Stimulated activated CD4-positive, alpha-beta T cell treated with anti-CD3 and anti-CD28 coated beads, Interleukin-15, amount 100 ng/mL, for 1 hour (primary cell): ENCODE measurements at regions not wholly inside any gene's neighbourhood (a gene's known extent, or its start where the extent isn't known, plus 50 kb on each side); places are given as distances from the start of the nearest gene placed in this dataset.
"Not testable (repeated sequence)": the region's sequence is repeated elsewhere in the genome, so short reads cannot be mapped to it uniquely, and the experiment has no call there.

ENCODE experiments used
- DNase-seq, 2 donors: peaks; one replicate each; pipeline ENCODE4 v3.0.0-alpha.2; 2020; ENCODE audit warnings: low read depth in 1 of 2, low spot score in 1 of 2

DNA sequence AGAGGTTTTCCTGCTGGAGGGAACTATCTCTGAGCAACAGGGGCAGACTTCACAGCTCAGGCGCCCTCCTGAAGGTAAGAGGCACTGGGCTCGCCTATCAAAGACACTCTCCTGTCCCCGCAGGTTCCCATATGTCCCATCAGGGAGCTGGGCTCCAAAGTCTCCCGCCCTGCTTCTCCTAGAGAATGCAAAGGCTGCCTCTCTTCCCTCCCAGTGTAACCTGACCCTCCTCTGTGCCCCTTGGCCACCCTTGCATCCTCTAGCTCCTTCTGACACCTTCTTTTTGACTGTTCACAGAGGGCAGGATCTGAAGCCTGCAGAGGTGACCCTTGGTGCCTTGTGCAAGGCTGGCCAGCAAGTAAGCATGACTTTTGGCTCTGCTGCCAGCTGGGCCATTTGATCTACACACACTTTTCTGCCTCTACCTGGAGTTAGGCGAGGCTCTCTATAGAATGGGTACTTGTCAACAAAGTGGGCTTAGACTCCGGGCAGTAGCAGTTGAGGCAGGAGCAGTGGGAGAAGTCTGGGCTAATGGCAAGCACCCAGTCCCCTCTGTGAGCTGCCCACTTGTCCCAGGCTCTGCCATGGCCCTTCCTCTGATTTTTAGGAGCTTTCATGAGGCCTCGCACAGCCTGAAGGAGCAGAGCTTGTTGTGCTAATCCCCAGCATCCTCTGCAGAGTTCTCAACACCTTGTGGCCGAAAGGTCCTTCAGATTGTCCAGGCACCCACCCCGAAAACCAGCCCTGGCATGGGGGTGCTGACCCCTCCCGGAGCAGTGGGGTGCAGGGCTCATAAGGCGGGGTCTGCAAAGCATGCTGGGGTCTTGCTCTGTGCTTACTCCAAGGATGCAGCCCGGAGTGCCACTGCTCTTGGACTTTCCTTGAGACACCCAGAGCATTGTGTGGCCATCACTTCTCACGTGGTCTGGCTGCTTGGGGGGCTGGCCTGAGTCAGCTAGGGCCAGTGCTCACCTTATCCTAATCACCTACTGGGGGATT is 122.9 kb downstream of the METRNL start:
- no peak for DNase-seq

DNA sequence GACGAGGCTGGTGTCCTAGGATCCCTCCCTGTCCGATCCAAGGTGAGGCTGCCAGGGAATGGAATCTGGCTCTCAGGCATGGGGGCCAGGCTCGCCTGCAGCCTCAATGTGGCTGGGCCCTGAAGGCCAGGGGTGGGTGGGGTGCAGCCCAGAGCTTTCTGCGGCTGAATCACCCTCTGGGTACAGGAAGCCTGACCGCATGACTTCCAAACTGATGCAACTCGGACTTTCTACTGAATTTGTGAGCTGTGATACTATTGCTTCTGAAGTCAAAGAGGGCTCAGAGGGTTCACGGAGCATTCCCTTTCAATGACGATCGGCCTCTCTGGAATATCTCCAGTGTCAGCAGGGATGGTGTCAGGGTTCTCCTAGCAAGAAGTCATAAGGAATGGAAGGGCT is 123.7 kb downstream of the METRNL start:
- no peak for DNase-seq

DNA sequence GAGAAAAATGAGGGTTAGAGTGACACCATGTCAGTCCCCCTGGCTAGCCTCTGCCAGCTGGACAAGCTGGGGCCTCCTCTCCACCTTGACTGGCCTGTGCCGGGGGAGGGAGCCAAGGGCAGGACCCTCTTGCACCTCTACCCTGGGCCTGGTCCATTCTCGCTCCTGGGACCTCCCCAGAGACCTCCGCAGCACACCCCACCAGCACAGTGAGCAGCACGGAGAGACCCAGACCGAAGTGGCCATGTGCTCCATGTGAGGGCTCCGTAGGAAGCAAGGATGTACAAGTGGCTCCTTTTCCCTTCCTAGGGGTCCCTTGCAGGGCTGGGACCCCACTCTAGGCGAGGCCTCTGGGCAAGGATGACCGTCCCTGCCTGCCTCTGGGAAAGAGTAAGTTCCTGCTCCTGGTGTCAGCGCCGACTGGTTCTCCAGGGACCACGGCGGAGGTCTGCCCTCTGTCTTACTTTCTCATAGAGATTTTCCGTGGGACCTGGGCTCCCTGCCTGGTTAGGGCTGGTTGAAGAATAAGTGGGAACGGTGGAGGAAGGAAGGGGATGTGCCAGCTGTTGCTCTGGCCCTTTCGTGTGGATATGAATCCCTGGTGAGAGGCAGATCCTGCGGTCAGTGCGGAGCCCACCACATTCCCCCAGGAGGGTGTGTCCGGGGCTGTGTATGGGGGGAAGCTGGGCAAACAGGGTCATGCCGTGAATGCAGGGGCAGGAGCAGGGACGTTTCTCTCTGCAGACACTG is 124.2 kb downstream of the METRNL start:
- no peak for DNase-seq

DNA sequence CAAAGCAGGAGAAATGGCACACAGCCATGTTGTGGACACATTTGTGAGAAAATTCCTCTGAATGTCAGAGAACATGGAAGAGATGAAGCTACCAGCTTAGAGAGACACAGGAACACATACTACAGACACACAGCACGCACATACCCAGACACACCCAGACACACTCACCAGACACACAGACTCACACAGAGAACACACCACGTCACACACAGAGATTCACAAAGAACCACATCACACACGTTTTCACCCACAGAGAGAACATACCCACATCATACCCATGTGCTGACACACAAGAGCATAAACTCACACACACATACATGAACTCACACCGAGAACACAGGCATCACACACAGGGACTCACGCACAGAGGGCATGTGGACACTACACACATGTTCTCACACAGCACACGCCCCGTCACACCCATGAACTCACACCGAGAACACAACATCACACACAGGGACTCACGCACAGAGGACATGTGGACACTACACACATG is 124.9 kb downstream of the METRNL start:
- DNase-seq = no peak

DNA sequence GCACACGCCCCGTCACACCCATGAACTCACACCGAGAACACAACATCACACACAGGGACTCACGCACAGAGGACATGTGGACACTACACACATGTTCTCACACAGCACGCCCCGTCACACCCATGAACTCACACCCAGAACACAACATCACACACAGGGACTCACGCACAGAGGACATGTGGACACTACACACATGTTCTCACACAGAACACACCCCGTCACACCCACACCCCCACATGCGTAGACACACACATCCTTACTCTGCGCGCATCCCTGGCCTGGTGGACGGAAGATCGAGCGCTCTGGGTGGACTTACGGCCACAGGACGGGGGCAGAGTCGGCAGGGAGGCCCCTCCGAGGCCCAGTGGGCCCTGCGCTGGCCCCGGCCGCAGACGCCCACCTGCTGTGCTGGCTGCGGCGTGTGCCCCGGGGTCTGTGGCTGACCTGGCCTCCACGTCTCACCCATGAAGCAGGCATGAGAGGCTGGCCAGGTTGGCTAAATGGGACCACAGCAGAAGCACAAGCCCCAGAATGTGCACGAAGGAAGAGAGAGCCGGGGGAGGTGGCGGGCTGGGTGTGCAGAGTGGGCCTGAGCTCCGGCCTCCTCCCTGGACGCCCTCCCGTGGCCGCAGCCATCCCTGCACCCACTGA is 125.5 kb downstream of the METRNL start:
- not testable (repeated sequence) for DNase-seq

DNA sequence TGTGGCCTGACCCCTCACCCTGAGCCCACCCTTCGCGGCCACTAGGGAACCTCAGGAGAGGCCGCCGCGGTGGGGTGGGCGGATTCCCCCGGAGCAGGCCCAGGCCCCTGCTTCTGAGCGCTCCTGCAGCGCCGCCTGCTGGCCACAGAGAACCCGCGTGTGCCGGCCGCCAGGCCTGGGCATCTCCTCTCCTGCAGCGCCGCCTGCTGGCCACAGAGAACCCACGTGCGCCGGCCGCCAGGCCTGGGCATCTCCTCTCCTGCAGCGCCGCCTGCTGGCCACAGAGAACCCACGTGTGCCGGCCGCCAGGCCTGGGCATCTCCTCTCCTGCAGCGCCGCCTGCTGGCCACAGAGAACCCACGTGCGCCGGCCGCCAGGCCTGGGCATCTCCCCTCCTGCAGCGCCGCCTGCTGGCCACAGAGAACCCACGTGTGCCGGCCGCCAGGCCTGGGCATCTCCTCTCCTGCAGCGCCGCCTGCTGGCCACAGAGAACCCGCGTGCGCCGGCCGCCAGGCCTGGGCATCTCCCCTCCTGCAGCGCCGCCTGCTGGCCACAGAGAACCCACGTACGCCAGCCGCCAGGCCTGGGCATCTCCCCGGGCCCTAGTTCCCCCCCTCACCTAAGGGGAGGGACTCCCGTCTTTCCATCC is 126.1 kb downstream of the METRNL start:
- DNase-seq = peak; percentile 33 to 45

DNA sequence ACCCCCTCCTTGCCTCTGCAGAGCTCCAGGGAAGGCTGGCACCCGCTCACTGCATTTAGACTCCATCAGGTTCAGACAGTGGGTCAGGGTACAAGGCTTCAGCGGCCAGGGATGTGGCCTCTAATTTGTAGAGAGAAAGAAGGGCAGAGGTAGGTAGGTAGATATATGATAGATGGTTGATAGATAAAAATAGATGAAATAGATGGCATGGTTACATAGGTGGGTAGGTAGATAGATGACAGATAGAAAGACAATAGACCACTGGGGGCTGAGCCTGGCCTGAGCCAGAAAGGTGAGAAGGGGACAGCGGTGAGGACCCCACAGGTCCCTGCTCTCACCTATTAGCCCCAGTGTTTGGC is 126.6 kb downstream of the METRNL start:
- DNase-seq = not testable (repeated sequence)

DNA sequence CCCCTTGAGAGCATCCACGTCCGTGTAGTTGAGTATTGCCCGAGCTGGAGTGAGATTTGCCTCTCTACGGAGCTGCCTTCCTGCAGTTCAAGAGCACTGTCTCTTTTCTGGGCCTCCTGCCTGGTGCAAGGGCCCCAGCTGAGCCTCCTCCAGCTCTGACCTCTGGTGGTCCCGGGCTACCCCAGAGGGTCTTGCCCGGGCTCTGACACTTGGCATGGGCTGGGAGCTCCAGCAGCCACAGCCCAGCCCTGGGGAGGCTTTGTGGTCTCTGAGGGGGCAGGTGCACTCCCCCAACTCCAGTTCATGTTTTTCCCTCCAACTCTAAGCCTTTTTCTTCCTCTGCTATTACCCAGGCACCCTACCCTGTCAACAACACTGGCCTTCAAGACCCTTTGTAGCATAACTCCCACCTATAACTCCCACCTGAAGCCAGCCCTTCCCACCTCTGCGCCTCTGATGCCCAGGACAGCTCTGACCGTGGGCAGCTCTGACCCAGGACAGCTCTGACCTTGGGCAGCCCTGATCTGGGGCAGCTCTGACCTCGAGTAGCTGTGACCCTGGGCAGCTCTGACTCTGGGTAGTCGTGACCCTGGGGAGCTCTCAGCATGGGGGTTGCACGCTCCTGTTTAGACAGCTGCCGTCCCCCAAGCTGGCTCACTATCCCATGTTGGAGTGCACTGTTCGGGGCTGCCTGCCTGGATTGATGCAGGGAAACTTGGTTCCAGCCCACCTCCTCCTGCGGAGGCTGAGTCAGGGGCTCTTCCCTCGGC is 127.6 kb downstream of the METRNL start:
- DNase-seq = not testable (repeated sequence)

DNA sequence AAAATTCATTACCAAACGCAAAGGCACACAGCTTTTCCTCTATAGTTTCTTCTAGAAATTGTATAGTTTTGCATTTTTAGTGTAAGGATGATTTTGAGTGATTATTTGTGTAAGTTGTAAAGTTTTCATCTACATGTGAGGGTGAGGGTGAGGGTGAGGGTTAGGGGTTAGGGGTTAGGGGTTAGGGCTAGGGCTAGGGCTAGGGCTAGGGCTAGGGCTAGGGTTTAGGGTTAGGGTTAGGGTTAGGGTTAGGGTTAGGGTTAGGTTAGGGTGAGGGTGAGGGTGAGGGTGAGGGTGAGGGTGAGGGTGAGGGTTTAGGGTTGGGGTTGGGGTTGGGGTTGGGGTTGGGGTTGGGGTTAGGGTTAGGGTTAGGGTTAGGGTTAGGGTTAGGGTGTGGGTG is 167.6 kb downstream of the METRNL start:
- DNase-seq = not testable (repeated sequence)
